ENCODE measurements at regions not wholly inside any gene's neighbourhood (a gene's known extent, or its start where the extent isn't known, plus 50 kb on each side); places are given as distances from the start of the nearest gene placed in this dataset.

- H3K4me1 ChIP-seq: no peaks in the 10 kb centered on the region
- TF ChIP-seq REST (IDR thresholded peaks at IDR 0.05): no peak
- POLR2A ChIA-PET: no interaction called here
- no peaks in the 10 kb centered on the region for H3K9me3 ChIP-seq
- WGBS (ENCODE audit: missing lambda C conversion rate): 28% methylated on average over 8 of the region's 8 CpGs
- no peak overlapping the region for H3K27ac ChIP-seq
- CTCF ChIA-PET: no interaction called here
- H3K4me3 ChIP-seq: no peak overlapping the region
- H3K4me2 ChIP-seq: no peak overlapping the region
- no peak for DNase-seq (ENCODE audit: low read depth in 1 of 2, low spot score in 1 of 2)
- no peak for FAIRE-seq
- ATAC-seq: no peak
These were observed 125.0 kb upstream of the SOX1 start for GRCh38 chr13:111941845-111942447.

GRCh38 chr13:111943229-111943795, 123.6 kb upstream of the SOX1 start:
- H3K9me3 ChIP-seq: no peaks in the 10 kb centered on the region
- TF ChIP-seq MAZ (IDR thresholded peaks at IDR 0.05; ENCODE audit: borderline replicate concordance, low read depth, low read length): no peak
- TF ChIP-seq RFX5 (IDR thresholded peaks at IDR 0.05): no peak
- FAIRE-seq (no peak), ATAC-seq (no peak), DNase-seq (ENCODE audit: low read depth in 1 of 2, low spot score in 1 of 2) (no peak)
- H3K4me3 ChIP-seq: no peak overlapping the region
- ChIA-PET POLR2A (no interaction called here), CTCF (no interaction called here)
- 18% methylated on average over 17 of the region's 18 CpGs for WGBS (ENCODE audit: missing lambda C conversion rate)
- no peak overlapping the region for H3K27ac ChIP-seq
- H3K4me2 ChIP-seq: no peak overlapping the region
- no peaks in the 10 kb centered on the region for H3K4me1 ChIP-seq

GRCh38 chr13:111944171-111944583, 122.8 kb upstream of the SOX1 start:
- no peak overlapping the region for H3K4me2 ChIP-seq
- no peaks in the 10 kb centered on the region for H3K9me3 ChIP-seq
- no peak overlapping the region for H3K27ac ChIP-seq
- DNase-seq (ENCODE audit: low read depth in 1 of 2, low spot score in 1 of 2) (no peak), FAIRE-seq (no peak), ATAC-seq (no peak)
- no CpG with 5 or more reads among the region's 16 CpGs for WGBS (ENCODE audit: missing lambda C conversion rate)
- ChIA-PET POLR2A (no interaction called here), CTCF (no interaction called here)
- TF ChIP-seq FOSB (CRISPR knock-in tag; IDR thresholded peaks at IDR 0.05): no peak
- no peak for TF ChIP-seq TP53 (CRISPR knock-in tag; IDR thresholded peaks at IDR 0.05)
- TF ChIP-seq NPAS2 (CRISPR knock-in tag; IDR thresholded peaks at IDR 0.05; ENCODE audit: borderline replicate concordance): no peak
- TF ChIP-seq HOXA7 (CRISPR knock-in tag; IDR thresholded peaks at IDR 0.05): no peak
- TF ChIP-seq HEYL (CRISPR knock-in tag; IDR thresholded peaks at IDR 0.05): no peak
- TF ChIP-seq KDM1A (IDR thresholded peaks at IDR 0.05; ENCODE audit: low read depth): no peak
- no peak for TF ChIP-seq ESRRA (IDR thresholded peaks at IDR 0.05; ENCODE audit: borderline replicate concordance, low read length)
- TF ChIP-seq ZNF302 (CRISPR knock-in tag; IDR thresholded peaks at IDR 0.05): no peak
- TF ChIP-seq RFX5 (IDR thresholded peaks at IDR 0.05): no peak
- no peak for TF ChIP-seq HOXB5 (CRISPR knock-in tag; IDR thresholded peaks at IDR 0.05)
- H3K4me3 ChIP-seq: no peak overlapping the region
- H3K4me1 ChIP-seq: no peaks in the 10 kb centered on the region

GRCh38 chr13:111945086-111945485, 121.9 kb upstream of the SOX1 start:
- Histone ChIP-seq H3K9me3 (no peaks in the 10 kb centered on the region), H3K27ac (no peak overlapping the region), H3K4me3 (no peak overlapping the region), H3K4me2 (no peak overlapping the region), H3K4me1 (no peaks in the 10 kb centered on the region)
- CTCF ChIA-PET: no interaction called here
- DNase-seq (ENCODE audit: low read depth in 1 of 2, low spot score in 1 of 2) (no peak), ATAC-seq (no peak), FAIRE-seq (no peak)
- WGBS (ENCODE audit: missing lambda C conversion rate): 23% methylated on average over 15 of the region's 16 CpGs
- POLR2A ChIA-PET: no interaction called here
- TF ChIP-seq USF2 (IDR thresholded peaks at IDR 0.05) (no peak), E2F6 (IDR thresholded peaks at IDR 0.05; ENCODE audit: borderline replicate concordance, low read depth) (no peak), HOXB5 (CRISPR knock-in tag; IDR thresholded peaks at IDR 0.05) (no peak), CEBPB (IDR thresholded peaks at IDR 0.05) (no peak), FOXS1 (CRISPR knock-in tag; IDR thresholded peaks at IDR 0.05) (no peak), FOSB (CRISPR knock-in tag; IDR thresholded peaks at IDR 0.05) (no peak), ZFP36 (IDR thresholded peaks at IDR 0.05; ENCODE audit: borderline replicate concordance, partially characterized antibody) (no peak), EP300 (IDR thresholded peaks at IDR 0.05) (no peak), HOXA7 (CRISPR knock-in tag; IDR thresholded peaks at IDR 0.05) (no peak), JUN (IDR thresholded peaks at IDR 0.05) (no peak), BHLHE40 (IDR thresholded peaks at IDR 0.05; ENCODE audit: low read depth, low read length) (no peak), MAFK (IDR thresholded peaks at IDR 0.05; ENCODE audit: partially characterized antibody) (no peak), JUNB (IDR thresholded peaks at IDR 0.05) (no peak), KDM5A (IDR thresholded peaks at IDR 0.05) (no peak), RCOR1 (IDR thresholded peaks at IDR 0.05; ENCODE audit: low read depth, low read length) (no peak), HMGXB4 (CRISPR knock-in tag; IDR thresholded peaks at IDR 0.05; ENCODE audit: borderline replicate concordance) (no peak)

All from A549 (cell line).